Lower leg skin (tissue), 4 donors: ENCODE measurements at regions not wholly inside any gene's neighbourhood (a gene's known extent, or its start where the extent isn't known, plus 50 kb on each side); places are given as distances from the start of the nearest gene placed in this dataset.

Experiments
- DNase-seq, 2 donors: peaks; one replicate each; pipeline ENCODE4 v3.0.0-alpha.2; 2019; ENCODE audit warnings: low spot score in 2 of 2
- H3K4me3 ChIP-seq: fragments of 200-600 bp; sonication (generic); 2 replicates; pipeline ENCODE4 v1.5.1; 2017; ENCODE audit warnings: mild to moderate bottlenecking, low read depth; ENCODE audit not compliant: poor library complexity, severe bottlenecking
- POLR2A ChIP-seq, 2 donors: fragments of 450-650 bp; IDR thresholded peaks; one replicate each; pipeline ENCODE4 v1.6.1; 2016 to 2017; ENCODE audit warnings: antibody characterized with exemption in 2 of 2, mild to moderate bottlenecking in 1 of 2, moderate library complexity in 1 of 2
- WGBS, 2 donors: methylation state at CpG; one replicate each; pipeline ENCODE4 v1.1.5; 2018; 5-methylcytosine and 5-hydroxymethylcytosine counted together
- intact Hi-C: fragments of 100-400 bp; cut with DNase I; formaldehyde crosslinking; loops from one replicate; pipeline ENCODE4 v1.15.0; 2023; ENCODE audit warnings: low total_unique reads
- TF ChIP-seq, protein P1 (sequence below), 3 donors: fragments of 450-650 bp; IDR thresholded peaks; one replicate each; pipeline ENCODE4 v1.5.1; 2016; ENCODE audit warnings: antibody characterized with exemption in 3 of 3, mild to moderate bottlenecking in 3 of 3, moderate library complexity in 2 of 3

- H3K4me3 ChIP-seq: no peak overlapping the region
- no peak for DNase-seq
- intact Hi-C loops: no loop called here
- TF ChIP-seq, protein P1, sequence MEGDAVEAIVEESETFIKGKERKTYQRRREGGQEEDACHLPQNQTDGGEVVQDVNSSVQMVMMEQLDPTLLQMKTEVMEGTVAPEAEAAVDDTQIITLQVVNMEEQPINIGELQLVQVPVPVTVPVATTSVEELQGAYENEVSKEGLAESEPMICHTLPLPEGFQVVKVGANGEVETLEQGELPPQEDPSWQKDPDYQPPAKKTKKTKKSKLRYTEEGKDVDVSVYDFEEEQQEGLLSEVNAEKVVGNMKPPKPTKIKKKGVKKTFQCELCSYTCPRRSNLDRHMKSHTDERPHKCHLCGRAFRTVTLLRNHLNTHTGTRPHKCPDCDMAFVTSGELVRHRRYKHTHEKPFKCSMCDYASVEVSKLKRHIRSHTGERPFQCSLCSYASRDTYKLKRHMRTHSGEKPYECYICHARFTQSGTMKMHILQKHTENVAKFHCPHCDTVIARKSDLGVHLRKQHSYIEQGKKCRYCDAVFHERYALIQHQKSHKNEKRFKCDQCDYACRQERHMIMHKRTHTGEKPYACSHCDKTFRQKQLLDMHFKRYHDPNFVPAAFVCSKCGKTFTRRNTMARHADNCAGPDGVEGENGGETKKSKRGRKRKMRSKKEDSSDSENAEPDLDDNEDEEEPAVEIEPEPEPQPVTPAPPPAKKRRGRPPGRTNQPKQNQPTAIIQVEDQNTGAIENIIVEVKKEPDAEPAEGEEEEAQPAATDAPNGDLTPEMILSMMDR (IDR thresholded peaks at IDR 0.05): no peak
- no peak for TF ChIP-seq POLR2A (IDR thresholded peaks at IDR 0.05)
Measured at GRCh38 chrX:129035180-129035579, 488.1 kb downstream of the SMARCA1 start.

DNA sequence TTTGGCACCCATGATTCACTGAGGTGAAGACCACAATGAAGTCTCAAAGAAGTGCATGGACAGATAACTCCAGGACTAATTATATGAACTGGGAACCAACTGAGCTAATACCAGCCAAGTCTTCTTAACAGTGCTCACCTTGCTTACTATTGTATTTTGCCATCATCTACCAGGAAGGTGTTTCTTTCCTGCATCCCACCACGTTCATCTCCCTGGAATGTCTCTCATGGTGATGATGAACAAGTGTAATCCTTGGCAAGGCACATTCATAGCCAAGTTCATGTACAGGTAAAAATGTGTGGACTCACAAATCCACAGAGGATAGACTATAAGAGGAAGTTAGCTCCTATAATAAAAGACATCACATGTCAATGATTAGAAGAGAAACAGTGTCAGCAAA lies 489.1 kb downstream of the SMARCA1 start:
- TF ChIP-seq, protein P1 (IDR thresholded peaks at IDR 0.05): no peak
- TF ChIP-seq POLR2A (IDR thresholded peaks at IDR 0.05): no peak
- no peak overlapping the region for H3K4me3 ChIP-seq
- intact Hi-C loops: no loop called here
- DNase-seq: no peak
- WGBS, 2 donors: 46 to 86% methylated on average over 1 of the region's 1 CpG

- TF ChIP-seq, protein P1 (IDR thresholded peaks at IDR 0.05): no peak
- TF ChIP-seq POLR2A (IDR thresholded peaks at IDR 0.05): no peak
- no peak for DNase-seq
- WGBS, 2 donors: 55 to 62% methylated on average over 6 of the region's 6 CpGs
- intact Hi-C loops: no loop called here
- H3K4me3 ChIP-seq: no peak overlapping the region
Measured at GRCh38 chrX:129026202-129026601, 497.1 kb downstream of the SMARCA1 start.

GRCh38 chrX:129025376-129025775 lies 497.9 kb downstream of the SMARCA1 start:
- 21 to 28% methylated on average over 4 of the region's 4 CpGs for WGBS, 2 donors
- no peak for DNase-seq
- intact Hi-C loops: no loop called here
- H3K4me3 ChIP-seq: no peak overlapping the region
- no peak for TF ChIP-seq POLR2A (IDR thresholded peaks at IDR 0.05)
- TF ChIP-seq, protein P1 (IDR thresholded peaks at IDR 0.05): no peak

- TF ChIP-seq, protein P1 (IDR thresholded peaks at IDR 0.05): no peak
- TF ChIP-seq POLR2A (IDR thresholded peaks at IDR 0.05): no peak
- no peak for DNase-seq
- WGBS, 2 donors: 75 to 87% methylated on average over 3 of the region's 3 CpGs
- H3K4me3 ChIP-seq: no peak overlapping the region
- intact Hi-C loops: no loop called here
Measured at GRCh38 chrX:129019412-129019811, 503.9 kb downstream of the SMARCA1 start.

DNA sequence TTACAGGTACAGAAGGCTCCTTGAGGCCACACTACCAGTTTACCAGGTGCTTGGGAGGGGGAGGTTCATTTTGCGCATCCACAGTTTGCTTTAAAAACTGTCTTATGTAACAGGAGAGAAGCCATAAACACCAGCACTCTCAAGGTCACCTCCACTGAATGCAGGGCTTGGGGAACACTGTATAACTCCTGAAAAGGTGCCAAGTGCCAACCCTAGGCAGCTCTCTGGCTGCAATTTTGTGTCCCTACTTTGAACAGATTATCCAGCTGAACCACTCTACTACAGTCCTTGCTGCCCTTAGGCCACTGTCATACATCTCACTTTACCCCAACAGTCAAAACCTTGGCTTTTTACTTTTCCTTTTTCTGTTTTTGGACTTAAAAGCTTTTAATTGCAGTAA lies 507.9 kb downstream of the SMARCA1 start:
- intact Hi-C loops: no loop called here

More for the DNA sequence above, 507.9 kb downstream of the SMARCA1 start:
- TF ChIP-seq POLR2A (IDR thresholded peaks at IDR 0.05): no peak
- TF ChIP-seq, protein P1 (IDR thresholded peaks at IDR 0.05): no peak
- 90 to 100% methylated on average over 1 of the region's 1 CpG for WGBS, 2 donors
- H3K4me3 ChIP-seq: no peak overlapping the region
- DNase-seq: no peak
